SK-N-SH treated with all-trans-retinoic acid at 6 μM for 48 hours (cell line): ENCODE measurements at regions not wholly inside any gene's neighbourhood (a gene's known extent, or its start where the extent isn't known, plus 50 kb on each side); places are given as distances from the start of the nearest gene placed in this dataset.

ENCODE experiments used
- ATAC-seq: fragments of 200-7000 bp; cut with Tn5 transposase; 3 replicates; pipeline ENCODE4 v1.9.1; 2020; ENCODE audit warnings: mild to moderate bottlenecking, moderate library complexity
- ARNTL ChIP-seq: fragments of 450-650 bp; formaldehyde crosslinking; IDR thresholded peaks from 2 replicates; pipeline ENCODE4 v1.5.0; 2020; ENCODE audit warnings: low read depth, mild to moderate bottlenecking, moderate library complexity, borderline replicate concordance
- BACH2 ChIP-seq: fragments of 250-450 bp; sonication (Bioruptor Pico); IDR thresholded peaks from 2 replicates; pipeline ENCODE4 v1.9.0; 2021; ENCODE audit warnings: mild to moderate bottlenecking, borderline replicate concordance
- CSDC2 ChIP-seq: fragments of 250-450 bp; sonication (Bioruptor Pico); IDR thresholded peaks from 2 replicates; pipeline ENCODE4 v1.5.0; 2020; ENCODE audit warnings: mild to moderate bottlenecking, moderate library complexity
- ESRRG ChIP-seq: fragments of 250-450 bp; sonication (Bioruptor Pico); IDR thresholded peaks from 2 replicates; pipeline ENCODE4 v1.6.1; 2021; ENCODE audit warnings: mild to moderate bottlenecking
- GLIS3 ChIP-seq: fragments of 250-450 bp; sonication (Bioruptor Pico); IDR thresholded peaks from 2 replicates; pipeline ENCODE4 v1.5.0; 2020; ENCODE audit warnings: mild to moderate bottlenecking, moderate library complexity
- ISL1 ChIP-seq: fragments of 250-450 bp; sonication (Bioruptor Pico); IDR thresholded peaks from 2 replicates; pipeline ENCODE4 v2.1.2; 2022; ENCODE audit warnings: mild to moderate bottlenecking, moderate library complexity
- OSR1 ChIP-seq: fragments of 250-450 bp; sonication (Bioruptor Pico); IDR thresholded peaks from 2 replicates; pipeline ENCODE4 v1.8.0; 2022; ENCODE audit warnings: moderate library complexity, mild to moderate bottlenecking, inconsistent platforms
- SNAI2 ChIP-seq: fragments of 250-450 bp; sonication (Bioruptor Pico); IDR thresholded peaks from 2 replicates; pipeline ENCODE4 v1.5.0; 2020; ENCODE audit warnings: mild to moderate bottlenecking, moderate library complexity
- TCF4 ChIP-seq: fragments of 250-450 bp; sonication (Bioruptor Pico); IDR thresholded peaks from 2 replicates; pipeline ENCODE4 v1.8.0; 2021; ENCODE audit warnings: mild to moderate bottlenecking, moderate library complexity, borderline replicate concordance
- TOX ChIP-seq: fragments of 250-450 bp; sonication (Bioruptor Pico); IDR thresholded peaks from 2 replicates; pipeline ENCODE4 v1.8.0; 2021; ENCODE audit warnings: mild to moderate bottlenecking, moderate library complexity, borderline replicate concordance
- ZC3H10 ChIP-seq: fragments of 250-450 bp; sonication (Bioruptor Pico); IDR thresholded peaks from 2 replicates; pipeline ENCODE4 v1.5.1; 2021; ENCODE audit warnings: mild to moderate bottlenecking, moderate library complexity
- ZFP3 ChIP-seq: fragments of 250-450 bp; sonication (Bioruptor Pico); IDR thresholded peaks from 2 replicates; pipeline ENCODE4 v1.5.0; 2020; ENCODE audit warnings: mild to moderate bottlenecking, moderate library complexity
- ZFP30 ChIP-seq: fragments of 450-650 bp; formaldehyde crosslinking; IDR thresholded peaks from 2 replicates; pipeline ENCODE4 v1.5.0; 2022; ENCODE audit warnings: mild to moderate bottlenecking, moderate library complexity
- ZNF565 ChIP-seq: fragments of 450-650 bp; formaldehyde crosslinking; conservative IDR thresholded peaks from 2 replicates; pipeline ENCODE4 v1.5.0; 2020; ENCODE audit warnings: low read depth, mild to moderate bottlenecking, moderate library complexity
- ZNF70 ChIP-seq: fragments of 450-650 bp; formaldehyde crosslinking; IDR thresholded peaks from 2 replicates; pipeline ENCODE4 v1.5.0; 2020; ENCODE audit warnings: mild to moderate bottlenecking, moderate library complexity
- ZNF8 ChIP-seq: fragments of 450-650 bp; formaldehyde crosslinking; IDR thresholded peaks from 2 replicates; pipeline ENCODE4 v1.5.0; 2020; ENCODE audit warnings: mild to moderate bottlenecking, moderate library complexity
- TF ChIP-seq, protein P1 (sequence below): fragments of 250-450 bp; sonication (Bioruptor Pico); IDR thresholded peaks from 2 replicates; pipeline ENCODE4 v1.5.1; 2021; ENCODE audit warnings: mild to moderate bottlenecking, moderate library complexity
- TF ChIP-seq, protein P2 (sequence below): fragments of 250-450 bp; sonication (Bioruptor Pico); IDR thresholded peaks from 2 replicates; pipeline ENCODE4 v1.8.0; 2021; ENCODE audit warnings: low read depth, mild to moderate bottlenecking, moderate library complexity, borderline replicate concordance
- TF ChIP-seq, protein P3 (sequence below): fragments of 250-450 bp; sonication (Bioruptor Pico); IDR thresholded peaks from 2 replicates; pipeline ENCODE4 v1.5.0; 2020; ENCODE audit warnings: mild to moderate bottlenecking, moderate library complexity
- TF ChIP-seq, protein P4 (sequence below): fragments of 250-450 bp; sonication (Bioruptor Pico); IDR thresholded peaks from 2 replicates; pipeline ENCODE4 v1.5.1; 2020; ENCODE audit warnings: low read depth, mild to moderate bottlenecking, moderate library complexity
- TF ChIP-seq, protein P5 (sequence below): fragments of 250-450 bp; sonication (Bioruptor Pico); IDR thresholded peaks from 2 replicates; pipeline ENCODE4 v1.8.0; 2020; ENCODE audit warnings: mild to moderate bottlenecking, moderate library complexity, borderline replicate concordance

DNA sequence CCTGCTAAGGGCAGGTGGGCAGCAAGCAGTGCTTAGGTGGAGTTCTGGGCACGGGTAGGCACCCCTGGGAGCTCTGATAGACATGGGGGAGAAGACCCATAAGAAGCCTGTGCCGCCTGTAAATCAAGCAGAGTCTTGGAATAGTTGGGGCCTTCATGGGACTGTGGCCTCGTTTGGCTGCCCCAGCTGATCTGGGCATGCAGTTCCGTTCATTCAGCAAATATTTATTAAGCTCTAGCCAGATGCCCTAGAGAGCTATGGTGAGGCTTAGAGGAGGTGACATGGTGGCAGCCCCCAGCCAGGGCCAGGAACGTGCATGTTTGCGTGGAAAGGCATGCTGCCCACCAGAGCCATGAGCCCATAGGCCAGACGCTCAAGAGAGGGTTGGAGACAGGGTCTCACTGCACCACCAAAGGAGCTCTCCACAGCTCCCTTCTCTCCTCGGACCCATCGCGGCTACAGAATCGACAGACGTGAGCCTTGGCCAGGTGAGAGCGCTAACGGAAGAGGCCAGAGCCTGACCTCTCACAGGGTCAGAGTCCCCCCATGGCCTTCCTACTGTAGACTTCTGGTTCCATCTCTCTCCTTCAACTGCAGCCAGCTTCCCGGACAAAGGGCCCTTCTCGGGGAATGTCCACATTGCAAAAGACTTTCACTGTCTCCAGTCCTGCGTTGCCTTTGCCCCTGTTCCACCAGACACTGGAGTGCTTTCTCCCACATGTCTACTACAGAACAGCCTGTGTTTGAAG, 135.7 kb downstream of the INHBB start (continued):
- TF ChIP-seq, protein P1, sequence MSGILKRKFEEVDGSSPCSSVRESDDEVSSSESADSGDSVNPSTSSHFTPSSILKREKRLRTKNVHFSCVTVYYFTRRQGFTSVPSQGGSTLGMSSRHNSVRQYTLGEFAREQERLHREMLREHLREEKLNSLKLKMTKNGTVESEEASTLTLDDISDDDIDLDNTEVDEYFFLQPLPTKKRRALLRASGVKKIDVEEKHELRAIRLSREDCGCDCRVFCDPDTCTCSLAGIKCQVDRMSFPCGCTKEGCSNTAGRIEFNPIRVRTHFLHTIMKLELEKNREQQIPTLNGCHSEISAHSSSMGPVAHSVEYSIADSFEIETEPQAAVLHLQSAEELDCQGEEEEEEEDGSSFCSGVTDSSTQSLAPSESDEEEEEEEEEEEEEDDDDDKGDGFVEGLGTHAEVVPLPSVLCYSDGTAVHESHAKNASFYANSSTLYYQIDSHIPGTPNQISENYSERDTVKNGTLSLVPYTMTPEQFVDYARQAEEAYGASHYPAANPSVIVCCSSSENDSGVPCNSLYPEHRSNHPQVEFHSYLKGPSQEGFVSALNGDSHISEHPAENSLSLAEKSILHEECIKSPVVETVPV (CRISPR knock-in tag) = no peak

DNA sequence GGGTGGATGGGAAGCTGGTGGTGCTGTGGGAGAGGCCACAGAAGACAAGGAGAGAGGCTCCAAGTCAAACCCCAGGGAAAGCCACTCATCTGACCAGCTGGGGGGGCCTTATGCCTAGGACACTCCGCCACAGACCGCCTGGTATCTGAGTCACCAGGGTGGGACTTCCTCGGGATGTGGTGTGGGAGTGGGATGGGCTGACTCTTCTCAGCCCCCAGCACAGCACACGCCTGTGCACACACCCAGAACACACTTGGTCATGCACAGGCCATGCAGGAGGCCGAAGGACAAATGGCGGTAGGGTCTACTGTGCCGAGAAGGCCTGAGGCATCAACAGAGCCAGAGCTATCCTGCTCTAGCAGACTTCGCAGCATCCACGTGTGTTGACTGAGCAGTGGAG, 136.4 kb downstream of the INHBB start:
- ATAC-seq = no peak
- TF ChIP-seq, protein P2, sequence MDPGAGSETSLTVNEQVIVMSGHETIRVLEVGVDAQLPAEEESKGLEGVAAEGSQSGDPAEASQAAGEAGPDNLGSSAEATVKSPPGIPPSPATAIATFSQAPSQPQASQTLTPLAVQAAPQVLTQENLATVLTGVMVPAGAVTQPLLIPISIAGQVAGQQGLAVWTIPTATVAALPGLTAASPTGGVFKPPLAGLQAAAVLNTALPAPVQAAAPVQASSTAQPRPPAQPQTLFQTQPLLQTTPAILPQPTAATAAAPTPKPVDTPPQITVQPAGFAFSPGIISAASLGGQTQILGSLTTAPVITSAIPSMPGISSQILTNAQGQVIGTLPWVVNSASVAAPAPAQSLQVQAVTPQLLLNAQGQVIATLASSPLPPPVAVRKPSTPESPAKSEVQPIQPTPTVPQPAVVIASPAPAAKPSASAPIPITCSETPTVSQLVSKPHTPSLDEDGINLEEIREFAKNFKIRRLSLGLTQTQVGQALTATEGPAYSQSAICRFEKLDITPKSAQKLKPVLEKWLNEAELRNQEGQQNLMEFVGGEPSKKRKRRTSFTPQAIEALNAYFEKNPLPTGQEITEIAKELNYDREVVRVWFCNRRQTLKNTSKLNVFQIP (CRISPR knock-in tag) = no peak
- TF ChIP-seq ZNF8 (CRISPR knock-in tag) = no peak
- TF ChIP-seq TOX (CRISPR knock-in tag) = no peak
- TF ChIP-seq, protein P3, sequence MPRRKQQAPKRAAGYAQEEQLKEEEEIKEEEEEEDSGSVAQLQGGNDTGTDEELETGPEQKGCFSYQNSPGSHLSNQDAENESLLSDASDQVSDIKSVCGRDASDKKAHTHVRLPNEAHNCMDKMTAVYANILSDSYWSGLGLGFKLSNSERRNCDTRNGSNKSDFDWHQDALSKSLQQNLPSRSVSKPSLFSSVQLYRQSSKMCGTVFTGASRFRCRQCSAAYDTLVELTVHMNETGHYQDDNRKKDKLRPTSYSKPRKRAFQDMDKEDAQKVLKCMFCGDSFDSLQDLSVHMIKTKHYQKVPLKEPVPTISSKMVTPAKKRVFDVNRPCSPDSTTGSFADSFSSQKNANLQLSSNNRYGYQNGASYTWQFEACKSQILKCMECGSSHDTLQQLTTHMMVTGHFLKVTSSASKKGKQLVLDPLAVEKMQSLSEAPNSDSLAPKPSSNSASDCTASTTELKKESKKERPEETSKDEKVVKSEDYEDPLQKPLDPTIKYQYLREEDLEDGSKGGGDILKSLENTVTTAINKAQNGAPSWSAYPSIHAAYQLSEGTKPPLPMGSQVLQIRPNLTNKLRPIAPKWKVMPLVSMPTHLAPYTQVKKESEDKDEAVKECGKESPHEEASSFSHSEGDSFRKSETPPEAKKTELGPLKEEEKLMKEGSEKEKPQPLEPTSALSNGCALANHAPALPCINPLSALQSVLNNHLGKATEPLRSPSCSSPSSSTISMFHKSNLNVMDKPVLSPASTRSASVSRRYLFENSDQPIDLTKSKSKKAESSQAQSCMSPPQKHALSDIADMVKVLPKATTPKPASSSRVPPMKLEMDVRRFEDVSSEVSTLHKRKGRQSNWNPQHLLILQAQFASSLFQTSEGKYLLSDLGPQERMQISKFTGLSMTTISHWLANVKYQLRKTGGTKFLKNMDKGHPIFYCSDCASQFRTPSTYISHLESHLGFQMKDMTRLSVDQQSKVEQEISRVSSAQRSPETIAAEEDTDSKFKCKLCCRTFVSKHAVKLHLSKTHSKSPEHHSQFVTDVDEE (CRISPR knock-in tag) = no peak
- TF ChIP-seq, protein P4, sequence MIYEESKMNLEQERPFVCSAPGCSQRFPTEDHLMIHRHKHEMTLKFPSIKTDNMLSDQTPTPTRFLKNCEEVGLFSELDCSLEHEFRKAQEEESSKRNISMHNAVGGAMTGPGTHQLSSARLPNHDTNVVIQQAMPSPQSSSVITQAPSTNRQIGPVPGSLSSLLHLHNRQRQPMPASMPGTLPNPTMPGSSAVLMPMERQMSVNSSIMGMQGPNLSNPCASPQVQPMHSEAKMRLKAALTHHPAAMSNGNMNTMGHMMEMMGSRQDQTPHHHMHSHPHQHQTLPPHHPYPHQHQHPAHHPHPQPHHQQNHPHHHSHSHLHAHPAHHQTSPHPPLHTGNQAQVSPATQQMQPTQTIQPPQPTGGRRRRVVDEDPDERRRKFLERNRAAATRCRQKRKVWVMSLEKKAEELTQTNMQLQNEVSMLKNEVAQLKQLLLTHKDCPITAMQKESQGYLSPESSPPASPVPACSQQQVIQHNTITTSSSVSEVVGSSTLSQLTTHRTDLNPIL (CRISPR knock-in tag) = no peak
- TF ChIP-seq SNAI2 (CRISPR knock-in tag) = no peak
- no peak for TF ChIP-seq ESRRG (CRISPR knock-in tag)
- TF ChIP-seq TCF4 = no peak

DNA sequence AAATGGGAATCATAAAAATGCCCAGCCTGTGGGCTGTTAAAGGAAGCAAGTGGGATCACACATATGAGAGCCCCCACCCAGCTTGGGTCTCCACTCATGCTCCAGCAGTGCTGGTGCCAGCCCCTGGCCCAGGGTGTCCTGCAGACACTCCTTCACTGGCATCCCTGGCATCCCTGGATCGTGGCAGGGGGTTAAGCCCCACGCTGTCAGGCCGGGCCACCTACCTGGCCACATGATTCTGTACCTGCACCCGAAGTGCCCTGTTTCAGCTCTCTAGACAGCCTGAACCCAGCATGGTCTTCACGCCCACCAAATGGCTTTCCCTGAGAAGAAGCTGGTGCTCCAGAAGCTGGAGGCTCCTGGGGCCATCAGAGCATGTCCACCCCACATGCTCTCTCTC, 137.4 kb downstream of the INHBB start:
- ATAC-seq = no peak
- TF ChIP-seq, protein P5, sequence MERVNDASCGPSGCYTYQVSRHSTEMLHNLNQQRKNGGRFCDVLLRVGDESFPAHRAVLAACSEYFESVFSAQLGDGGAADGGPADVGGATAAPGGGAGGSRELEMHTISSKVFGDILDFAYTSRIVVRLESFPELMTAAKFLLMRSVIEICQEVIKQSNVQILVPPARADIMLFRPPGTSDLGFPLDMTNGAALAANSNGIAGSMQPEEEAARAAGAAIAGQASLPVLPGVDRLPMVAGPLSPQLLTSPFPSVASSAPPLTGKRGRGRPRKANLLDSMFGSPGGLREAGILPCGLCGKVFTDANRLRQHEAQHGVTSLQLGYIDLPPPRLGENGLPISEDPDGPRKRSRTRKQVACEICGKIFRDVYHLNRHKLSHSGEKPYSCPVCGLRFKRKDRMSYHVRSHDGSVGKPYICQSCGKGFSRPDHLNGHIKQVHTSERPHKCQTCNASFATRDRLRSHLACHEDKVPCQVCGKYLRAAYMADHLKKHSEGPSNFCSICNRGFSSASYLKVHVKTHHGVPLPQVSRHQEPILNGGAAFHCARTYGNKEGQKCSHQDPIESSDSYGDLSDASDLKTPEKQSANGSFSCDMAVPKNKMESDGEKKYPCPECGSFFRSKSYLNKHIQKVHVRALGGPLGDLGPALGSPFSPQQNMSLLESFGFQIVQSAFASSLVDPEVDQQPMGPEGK (CRISPR knock-in tag) = no peak
- no peak for TF ChIP-seq ZNF565 (CRISPR knock-in tag)
- TF ChIP-seq ZNF70 = no peak
- TF ChIP-seq, protein P4 (CRISPR knock-in tag) = no peak
- TF ChIP-seq ZFP30 (CRISPR knock-in tag) = no peak
- TF ChIP-seq ARNTL = no peak
- no peak for TF ChIP-seq GLIS3 (CRISPR knock-in tag)
- TF ChIP-seq, protein P3 (CRISPR knock-in tag) = no peak
- TF ChIP-seq TCF4 = no peak
- no peak for TF ChIP-seq ZFP3
- TF ChIP-seq ESRRG (CRISPR knock-in tag) = no peak
- no peak for TF ChIP-seq ISL1 (CRISPR knock-in tag)
- TF ChIP-seq SNAI2 (CRISPR knock-in tag) = no peak
- TF ChIP-seq ZC3H10 (CRISPR knock-in tag) = no peak
- no peak for TF ChIP-seq BACH2 (CRISPR knock-in tag)
- TF ChIP-seq OSR1 (CRISPR knock-in tag) = no peak
- no peak for TF ChIP-seq TOX (CRISPR knock-in tag)
- no peak for TF ChIP-seq CSDC2 (CRISPR knock-in tag)
